CD4-positive, alpha-beta T cell (primary cell): ENCODE measurements at regions not wholly inside any gene's neighbourhood (a gene's known extent, or its start where the extent isn't known, plus 50 kb on each side); places are given as distances from the start of the nearest gene placed in this dataset.

Experiments used
- ATAC-seq: fragments of 200-7000 bp; cut with Tn5 transposase; one replicate; pipeline ENCODE4 v1.10.0; 2022; ENCODE audit warnings: mild to moderate bottlenecking; ENCODE audit not compliant: poor library complexity
- CTCF ChIA-PET: fragments of 350-600 bp; sonication (Branson Sonifier 250); formaldehyde crosslinking; loops from one replicate; lab custom pipeline; 2021; ENCODE audit warnings: antibody characterized with exemption, inconsistent platforms; lab: Charles Lee
- POLR2A ChIA-PET: fragments of 350-600 bp; sonication (Branson Sonifier 250); formaldehyde crosslinking; loops from one replicate; lab custom pipeline; 2021; ENCODE audit warnings: antibody characterized with exemption, inconsistent platforms; lab: Charles Lee
- DNase-seq, 14 experiments: peaks; one replicate each; pipeline ENCODE4 v3.0.0-alpha.2; 2013 to 2020; ENCODE audit warnings: mixed read lengths in 2 of 14
- H3K27ac ChIP-seq, 2 donors: one replicate each; pipeline versions ENCODE4 v1.5.1 to v1.7.0; 2013; ENCODE audit warnings: low read length in 2 of 2, low read depth in 1 of 2, mild to moderate bottlenecking in 1 of 2
- H3K27me3 ChIP-seq, 2 experiments: 1 replicate in 1 of 2; 2 replicates in 1 of 2; pipeline versions ENCODE4 v1.6.1 to v1.7.0; 2013; ENCODE audit warnings: low read length in 2 of 2, control low read depth in 1 of 2, mild to moderate bottlenecking in 1 of 2, moderate library complexity in 1 of 2; ENCODE audit not compliant: insufficient read depth in 2 of 2, control insufficient read depth in 1 of 2
- H3K36me3 ChIP-seq: one replicate; pipeline ENCODE4 v1.6.1; 2013; ENCODE audit warnings: low read length, control low read depth; ENCODE audit not compliant: insufficient read depth
- H3K4me1 ChIP-seq: one replicate; pipeline ENCODE4 v1.6.1; 2013; ENCODE audit warnings: low read length, control low read depth; ENCODE audit not compliant: insufficient read depth
- H3K4me3 ChIP-seq: one replicate; pipeline ENCODE4 v1.5.1; 2013; ENCODE audit warnings: mild to moderate bottlenecking, low read length, moderate library complexity
- H3K9me3 ChIP-seq, 2 experiments: 1 replicate in 1 of 2; 2 replicates in 1 of 2; pipeline versions ENCODE4 v1.6.1 to v1.7.0; 2013; ENCODE audit warnings: low read length in 2 of 2, mild to moderate bottlenecking in 2 of 2, control low read depth in 1 of 2, moderate library complexity in 1 of 2; ENCODE audit not compliant: control insufficient read depth in 1 of 2, insufficient read depth in 1 of 2
- H3K27ac Mint-ChIP-seq: one replicate; pipeline ENCODE4 v1.8.0; 2020; ENCODE audit warnings: mixed read lengths
- H3K27me3 Mint-ChIP-seq: one replicate; pipeline ENCODE4 v1.8.0; 2021; ENCODE audit warnings: mixed read lengths
- H3K36me3 Mint-ChIP-seq: one replicate; pipeline ENCODE4 v1.8.0; 2021; ENCODE audit warnings: low read depth, mixed read lengths
- H3K4me1 Mint-ChIP-seq: one replicate; pipeline ENCODE4 v1.8.0; 2021; ENCODE audit warnings: low read depth, mixed read lengths
- H3K4me3 Mint-ChIP-seq: one replicate; pipeline ENCODE4 v1.8.0; 2020; ENCODE audit warnings: mild to moderate bottlenecking, mixed read lengths
- H3K9me3 Mint-ChIP-seq: one replicate; pipeline ENCODE4 v1.8.0; 2020; ENCODE audit warnings: mixed read lengths
- intact Hi-C, 2 experiments: fragments of 100-400 bp; cut with DNase I in 1 of 2; cut with micrococcal nuclease in 1 of 2; formaldehyde crosslinking; loops; one replicate each; pipeline versions ENCODE4 v1.15.1 to v1.9.0; 2023 to 2025; cut with DNase I, micrococcal nuclease
- TF ChIP-seq, protein P1 (sequence below): fragments of 200-600 bp; IDR thresholded peaks from one replicate; pipeline ENCODE4 v1.8.0; 2022; ENCODE audit warnings: antibody characterized with exemption, mild to moderate bottlenecking

DNA sequence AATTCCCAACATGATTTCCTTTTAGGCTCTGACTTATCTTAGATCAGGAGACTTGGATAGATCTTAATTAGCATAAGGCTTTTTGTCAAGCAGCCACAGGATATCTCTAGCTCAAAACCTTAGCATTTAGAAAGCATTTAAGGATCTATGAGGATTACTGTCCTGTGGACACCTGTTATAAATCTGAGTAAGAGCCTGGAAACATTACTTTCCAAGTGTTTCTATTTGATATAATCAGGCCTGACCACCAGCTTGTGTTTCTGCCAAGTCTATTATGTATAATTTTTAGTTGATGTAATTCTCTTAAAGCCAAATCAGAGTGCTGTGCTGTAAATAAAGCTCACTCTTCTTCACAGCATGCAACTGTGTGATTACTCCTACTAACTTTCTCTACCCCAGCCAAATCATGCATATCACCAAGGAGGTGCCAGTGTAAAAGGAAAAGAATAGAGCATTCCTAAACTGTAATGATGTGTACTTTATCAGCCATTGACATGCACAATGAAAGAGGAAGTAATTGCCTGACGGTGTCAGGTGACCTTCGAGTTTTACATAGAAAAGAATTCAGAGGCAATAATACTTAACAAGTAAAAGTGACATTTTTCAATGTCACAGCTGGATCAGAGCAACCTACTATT is 309.9 kb upstream of the PRMT6 start:
- Histone ChIP-seq H3K4me3 (no peak overlapping the region), H3K27ac (no peak overlapping the region), H3K4me1 (no peaks in the 10 kb centered on the region), H3K9me3 (peaks cover 0 to 5% of the 10 kb centered on the region in 2 experiments), H3K36me3 (no peaks in the 10 kb centered on the region), H3K27me3 (no peaks in the 10 kb centered on the region)
- no peak overlapping the region for H3K4me3 Mint-ChIP-seq
- intact Hi-C loops: no loop called here
- no peak overlapping the region for H3K27ac Mint-ChIP-seq
- H3K36me3 Mint-ChIP-seq: no peaks in the 10 kb centered on the region
- ATAC-seq: no peak
- peaks cover 9% of the 10 kb centered on the region for H3K9me3 Mint-ChIP-seq
- ChIA-PET CTCF (no interaction called here), POLR2A (no interaction called here)
- H3K4me1 Mint-ChIP-seq: no peaks in the 10 kb centered on the region
- TF ChIP-seq, protein P1, sequence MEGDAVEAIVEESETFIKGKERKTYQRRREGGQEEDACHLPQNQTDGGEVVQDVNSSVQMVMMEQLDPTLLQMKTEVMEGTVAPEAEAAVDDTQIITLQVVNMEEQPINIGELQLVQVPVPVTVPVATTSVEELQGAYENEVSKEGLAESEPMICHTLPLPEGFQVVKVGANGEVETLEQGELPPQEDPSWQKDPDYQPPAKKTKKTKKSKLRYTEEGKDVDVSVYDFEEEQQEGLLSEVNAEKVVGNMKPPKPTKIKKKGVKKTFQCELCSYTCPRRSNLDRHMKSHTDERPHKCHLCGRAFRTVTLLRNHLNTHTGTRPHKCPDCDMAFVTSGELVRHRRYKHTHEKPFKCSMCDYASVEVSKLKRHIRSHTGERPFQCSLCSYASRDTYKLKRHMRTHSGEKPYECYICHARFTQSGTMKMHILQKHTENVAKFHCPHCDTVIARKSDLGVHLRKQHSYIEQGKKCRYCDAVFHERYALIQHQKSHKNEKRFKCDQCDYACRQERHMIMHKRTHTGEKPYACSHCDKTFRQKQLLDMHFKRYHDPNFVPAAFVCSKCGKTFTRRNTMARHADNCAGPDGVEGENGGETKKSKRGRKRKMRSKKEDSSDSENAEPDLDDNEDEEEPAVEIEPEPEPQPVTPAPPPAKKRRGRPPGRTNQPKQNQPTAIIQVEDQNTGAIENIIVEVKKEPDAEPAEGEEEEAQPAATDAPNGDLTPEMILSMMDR: no peak
- H3K27me3 Mint-ChIP-seq: no peaks in the 10 kb centered on the region
- DNase-seq: no peak

DNA sequence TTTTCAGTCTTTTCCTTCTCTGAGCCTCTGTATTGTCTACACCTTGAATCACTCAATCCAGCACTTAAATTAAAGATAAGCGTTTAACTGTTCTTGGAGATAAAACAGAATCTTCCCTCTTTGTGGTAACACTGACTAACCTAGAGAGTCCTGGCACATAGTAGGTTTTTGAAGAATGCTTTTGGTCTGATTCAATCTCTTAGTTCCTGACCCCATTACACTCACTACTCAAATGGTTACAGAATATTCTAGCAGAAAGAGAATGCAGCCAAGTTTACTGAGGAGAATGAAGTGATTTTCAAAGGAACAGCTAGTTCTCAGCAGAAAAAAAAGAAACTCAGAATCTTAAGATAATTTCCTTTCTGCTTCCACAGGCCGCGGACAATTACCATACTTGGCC is 309.2 kb upstream of the PRMT6 start:
- Mint-ChIP-seq H3K9me3 (peaks cover 9% of the 10 kb centered on the region), H3K27ac (no peak overlapping the region), H3K4me3 (no peak overlapping the region), H3K27me3 (no peaks in the 10 kb centered on the region), H3K4me1 (no peaks in the 10 kb centered on the region), H3K36me3 (no peaks in the 10 kb centered on the region)
- DNase-seq (no peak), ATAC-seq (no peak)
- Histone ChIP-seq H3K27ac (no peak overlapping the region), H3K4me1 (no peaks in the 10 kb centered on the region), H3K9me3 (peaks cover 0 to 5% of the 10 kb centered on the region in 2 experiments), H3K36me3 (no peaks in the 10 kb centered on the region), H3K4me3 (no peak overlapping the region), H3K27me3 (no peaks in the 10 kb centered on the region)
- CTCF ChIA-PET: no interaction called here
- POLR2A ChIA-PET: no interaction called here
- intact Hi-C loops: no loop called here
- TF ChIP-seq, protein P1: no peak

DNA sequence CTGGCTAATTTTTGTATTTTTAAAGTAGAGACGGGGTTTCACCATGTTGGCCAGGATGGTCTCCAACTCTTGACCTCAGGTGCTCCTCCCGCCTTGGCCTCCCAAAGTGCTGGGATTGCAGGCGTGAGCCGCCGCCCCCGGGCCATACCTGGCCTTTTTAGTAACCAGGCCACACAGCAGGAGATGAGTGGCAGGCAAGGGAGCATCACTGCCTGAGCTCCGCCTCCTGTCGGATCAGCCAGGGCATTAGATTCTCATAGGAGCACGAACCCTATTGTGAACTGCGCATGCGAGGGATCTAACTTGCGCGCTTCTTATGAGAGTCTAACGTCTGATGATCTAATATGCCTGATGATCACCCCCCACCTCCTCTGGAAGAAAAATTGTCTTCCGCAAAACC is 308.7 kb upstream of the PRMT6 start:
- TF ChIP-seq, protein P1: no peak
- CTCF ChIA-PET: no interaction called here
- Histone ChIP-seq H3K27ac (no peak overlapping the region), H3K36me3 (no peaks in the 10 kb centered on the region), H3K27me3 (no peaks in the 10 kb centered on the region), H3K4me3 (no peak overlapping the region), H3K9me3 (peaks cover 0 to 5% of the 10 kb centered on the region in 2 experiments), H3K4me1 (no peaks in the 10 kb centered on the region)
- no peak overlapping the region for H3K27ac Mint-ChIP-seq
- POLR2A ChIA-PET: no interaction called here
- no peak overlapping the region for H3K4me3 Mint-ChIP-seq
- no peak for ATAC-seq
- peaks cover 9% of the 10 kb centered on the region for H3K9me3 Mint-ChIP-seq
- H3K36me3 Mint-ChIP-seq: no peaks in the 10 kb centered on the region
- no peaks in the 10 kb centered on the region for H3K27me3 Mint-ChIP-seq
- no peak for DNase-seq
- intact Hi-C loops: no loop called here
- H3K4me1 Mint-ChIP-seq: no peaks in the 10 kb centered on the region
